ENCODE measurements at regions not wholly inside any gene's neighbourhood (a gene's known extent, or its start where the extent isn't known, plus 50 kb on each side); places are given as distances from the start of the nearest gene placed in this dataset.

DNA sequence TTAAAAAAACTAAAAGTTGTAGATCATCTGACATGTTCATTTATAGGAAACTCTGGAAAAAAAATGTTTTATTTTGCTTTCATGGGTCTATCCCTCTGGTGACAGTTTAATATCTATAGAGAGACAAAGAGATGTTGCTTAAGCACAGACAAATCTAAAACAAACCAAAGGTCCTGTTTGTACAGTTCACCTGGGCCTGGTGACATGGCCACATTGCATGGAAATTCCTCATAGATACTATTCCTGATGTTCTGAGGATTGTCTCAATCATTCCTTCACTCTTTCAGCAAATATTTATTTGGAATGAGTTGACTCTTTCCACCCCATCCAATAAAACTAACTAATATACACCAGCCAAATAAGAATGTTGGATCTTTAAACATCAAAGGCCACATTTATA is 259.1 kb upstream of the NOCT start:
- TF ChIP-seq CTCF (IDR thresholded peaks at IDR 0.05) = no peak
- no peak for TF ChIP-seq POLR2A (IDR thresholded peaks at IDR 0.05)
- Histone ChIP-seq H3K27ac (no peak overlapping the region), H3K4me3 (no peak overlapping the region), H3K36me3 (no peaks in the 10 kb centered on the region), H3K9me3 (no peaks in the 10 kb centered on the region), H3K4me1 (no peaks in the 10 kb centered on the region), H3K27me3 (no peaks in the 10 kb centered on the region)
- intact Hi-C loops (cut with DNase I) = no loop called here
- DNase-seq = no peak

GRCh38 chr4:138751309-138751708 is 264.3 kb upstream of the NOCT start:
- Histone ChIP-seq H3K27me3 (no peaks in the 10 kb centered on the region), H3K36me3 (no peaks in the 10 kb centered on the region), H3K4me1 (no peaks in the 10 kb centered on the region), H3K9me3 (no peaks in the 10 kb centered on the region), H3K4me3 (no peak overlapping the region), H3K27ac (no peak overlapping the region)
- WGBS, 2 donors = 85 to 89% methylated on average over 2 to 3 of the region's 3 CpGs
- intact Hi-C loops (cut with DNase I) = no loop called here
- DNase-seq = no peak
- TF ChIP-seq CTCF (IDR thresholded peaks at IDR 0.05) (no peak), POLR2A (IDR thresholded peaks at IDR 0.05) (no peak)

DNA sequence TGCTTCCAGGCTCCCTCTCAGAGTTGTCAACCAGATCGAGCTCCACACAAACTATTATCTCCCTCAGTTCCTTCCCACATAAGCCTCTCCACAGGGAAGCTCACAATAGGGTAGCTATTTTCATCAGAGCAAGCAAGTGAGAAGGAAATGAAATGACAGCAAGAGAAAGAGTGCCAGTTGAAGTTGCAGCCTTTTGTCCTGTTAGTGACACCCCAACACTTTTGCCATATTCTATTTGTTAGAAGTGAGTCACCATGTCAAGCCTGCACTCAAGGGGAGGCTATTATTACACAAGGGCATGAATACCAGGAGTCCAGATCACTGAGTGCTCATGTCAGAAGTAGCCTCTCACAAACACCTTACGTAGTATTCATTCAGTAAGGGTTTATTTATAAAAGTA is 266.3 kb upstream of the NOCT start:
- Histone ChIP-seq H3K4me1 (no peaks in the 10 kb centered on the region), H3K36me3 (no peaks in the 10 kb centered on the region), H3K4me3 (no peak overlapping the region), H3K27me3 (no peaks in the 10 kb centered on the region), H3K27ac (no peak overlapping the region), H3K9me3 (no peaks in the 10 kb centered on the region)
- no peak for TF ChIP-seq POLR2A (IDR thresholded peaks at IDR 0.05)
- no peak for TF ChIP-seq CTCF (IDR thresholded peaks at IDR 0.05)
- no peak for DNase-seq
- intact Hi-C loops (cut with DNase I) = no loop called here
- WGBS, 2 donors = 68 to 69% methylated on average over 2 of the region's 2 CpGs

- Histone ChIP-seq H3K4me1 (no peaks in the 10 kb centered on the region), H3K27me3 (no peaks in the 10 kb centered on the region), H3K4me3 (no peak overlapping the region), H3K27ac (no peak overlapping the region), H3K36me3 (no peaks in the 10 kb centered on the region), H3K9me3 (no peaks in the 10 kb centered on the region)
- intact Hi-C loops (cut with DNase I) = no loop called here
- WGBS, 2 donors = 52 to 62% methylated on average over 5 of the region's 5 CpGs
- DNase-seq = no peak
- no peak for TF ChIP-seq POLR2A (IDR thresholded peaks at IDR 0.05)
- no peak for TF ChIP-seq CTCF (IDR thresholded peaks at IDR 0.05)
These were observed 273.7 kb upstream of the NOCT start for GRCh38 chr4:138741766-138742377.

- no peak for TF ChIP-seq POLR2A (IDR thresholded peaks at IDR 0.05)
- no peak for TF ChIP-seq CTCF (IDR thresholded peaks at IDR 0.05)
- WGBS, 2 donors = 65 to 70% methylated on average over 4 of the region's 4 CpGs
- H3K9me3 ChIP-seq = no peaks in the 10 kb centered on the region
- H3K4me1 ChIP-seq = peaks cover 0 to 5% (median 0%) of the 10 kb centered on the region in 3 donors
- no peaks in the 10 kb centered on the region for H3K36me3 ChIP-seq
- intact Hi-C loops (cut with DNase I) = no loop called here
- H3K4me3 ChIP-seq = no peak overlapping the region
- no peak for DNase-seq
- H3K27me3 ChIP-seq = no peaks in the 10 kb centered on the region
- no peak overlapping the region for H3K27ac ChIP-seq
These were observed 274.5 kb upstream of the NOCT start for GRCh38 chr4:138740816-138741745.

All from esophagus squamous epithelium (tissue), 5 donors.